ENCODE measurements at regions not wholly inside any gene's neighbourhood (a gene's known extent, or its start where the extent isn't known, plus 50 kb on each side); places are given as distances from the start of the nearest gene placed in this dataset.
"Not testable (repeated sequence)": the region's sequence is repeated elsewhere in the genome, so short reads cannot be mapped to it uniquely, and the experiment has no call there.

DNA sequence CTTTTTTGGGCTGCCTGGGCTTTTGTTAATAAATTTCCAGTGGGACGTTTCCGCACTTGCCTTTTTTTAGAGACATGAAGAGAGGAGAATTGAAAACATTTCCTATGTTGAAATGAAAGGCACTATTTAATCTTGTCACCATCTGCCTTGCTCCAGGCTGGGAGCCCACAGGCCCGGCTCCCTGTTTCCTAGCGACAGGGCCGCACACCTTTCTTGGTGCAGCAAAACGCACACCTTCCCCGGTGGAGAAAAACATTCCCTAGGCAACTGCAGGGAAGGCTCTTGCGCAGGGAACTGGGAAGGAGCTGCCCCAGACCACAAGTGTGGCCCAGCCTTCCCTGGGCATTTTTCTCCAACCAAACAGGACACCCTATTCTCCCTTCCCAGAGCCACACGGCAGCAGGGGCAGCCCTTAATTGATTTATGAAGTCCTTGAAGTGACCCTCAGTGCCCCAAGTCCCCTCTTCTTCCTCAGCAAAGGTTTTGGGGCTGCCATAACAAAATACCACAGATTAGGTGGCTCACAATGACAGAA is 79.3 kb upstream of the KCNK12 start:
- no peak for DNase-seq

DNA sequence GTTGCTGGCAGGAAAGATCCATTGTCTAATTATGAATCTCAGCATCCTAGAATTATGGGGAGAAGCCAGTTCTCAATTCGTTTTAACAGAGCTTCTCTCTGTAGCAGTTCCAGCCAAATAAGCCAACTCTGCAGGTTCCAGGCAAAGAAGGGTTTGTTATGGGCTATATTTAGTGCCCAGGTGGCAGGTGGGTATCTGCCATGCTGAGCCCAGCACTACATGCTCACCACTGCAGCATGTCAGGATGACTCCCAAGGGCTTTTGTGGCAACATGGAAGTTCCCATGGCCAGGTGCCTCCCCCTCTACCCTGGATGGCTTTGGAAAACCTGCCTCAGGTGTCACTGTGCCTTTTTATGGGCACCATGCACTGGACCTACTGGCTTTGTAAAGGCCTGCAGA is 74.5 kb upstream of the KCNK12 start:
- no peak for DNase-seq

- DNase-seq = no peak
Measured at GRCh38 chr2:47644351-47644750, 73.6 kb upstream of the KCNK12 start.

DNA sequence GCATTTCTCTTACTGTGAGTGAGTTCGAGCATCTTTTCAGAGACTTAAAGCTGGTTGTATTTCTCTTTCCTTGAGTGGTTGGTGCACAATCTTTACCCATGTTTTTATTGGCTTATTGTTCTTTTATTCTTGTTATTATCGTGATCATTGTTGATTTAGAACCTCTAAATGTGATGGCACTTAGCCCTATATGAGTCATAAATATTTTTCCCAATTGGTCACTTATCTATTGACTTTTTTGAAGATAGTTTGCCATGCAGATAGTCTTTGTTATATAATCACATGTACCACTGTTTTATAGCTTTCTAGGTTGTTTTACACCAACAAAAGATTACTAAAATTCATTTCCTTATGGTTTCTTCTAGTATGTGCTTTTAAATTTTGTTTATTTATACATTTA is 70.6 kb upstream of the KCNK12 start:
- DNase-seq = no peak

- no peak for DNase-seq
Measured at GRCh38 chr2:47640356-47640755, 69.6 kb upstream of the KCNK12 start.

- DNase-seq = no peak
Measured at GRCh38 chr2:47639467-47639866, 68.7 kb upstream of the KCNK12 start.

- DNase-seq = no peak
Measured at GRCh38 chr2:47638430-47638829, 67.6 kb upstream of the KCNK12 start.

DNA sequence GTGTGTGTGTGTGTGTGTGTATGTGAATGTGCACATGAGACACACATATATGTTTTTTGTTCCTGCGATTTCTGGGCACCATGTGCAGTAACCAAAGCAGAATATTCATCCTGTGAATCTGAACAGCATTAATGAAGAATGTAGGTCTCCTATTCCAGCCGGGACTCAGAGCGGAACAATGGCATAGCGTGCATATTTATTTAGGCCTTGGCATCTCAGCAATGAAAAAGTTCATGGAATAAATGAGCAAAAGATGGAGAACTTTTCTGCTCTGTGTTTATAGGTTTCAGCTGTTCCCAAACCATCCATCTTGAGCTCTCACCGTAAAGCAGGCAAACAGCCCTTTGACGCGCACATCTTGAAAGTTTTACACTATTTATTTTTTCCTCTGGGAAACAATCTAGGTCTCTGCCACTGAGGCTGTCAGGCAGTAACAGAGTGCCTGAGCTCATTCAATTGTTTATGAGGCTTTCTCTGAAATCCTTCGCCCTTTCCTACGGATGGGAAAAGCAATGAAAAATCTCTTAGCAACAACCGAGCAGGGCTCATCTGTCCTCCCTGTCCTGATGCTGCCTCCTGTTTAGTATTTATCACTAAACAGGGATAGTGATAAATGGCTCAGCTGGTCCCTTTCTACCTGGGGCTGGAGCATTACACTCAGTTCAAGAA is 65.9 kb upstream of the KCNK12 start:
- no peak for DNase-seq

GRCh38 chr2:47636176-47636575 is 65.4 kb upstream of the KCNK12 start:
- no peak for DNase-seq

- no peak for DNase-seq
Measured at GRCh38 chr2:47632754-47633153, 62.0 kb upstream of the KCNK12 start.

DNA sequence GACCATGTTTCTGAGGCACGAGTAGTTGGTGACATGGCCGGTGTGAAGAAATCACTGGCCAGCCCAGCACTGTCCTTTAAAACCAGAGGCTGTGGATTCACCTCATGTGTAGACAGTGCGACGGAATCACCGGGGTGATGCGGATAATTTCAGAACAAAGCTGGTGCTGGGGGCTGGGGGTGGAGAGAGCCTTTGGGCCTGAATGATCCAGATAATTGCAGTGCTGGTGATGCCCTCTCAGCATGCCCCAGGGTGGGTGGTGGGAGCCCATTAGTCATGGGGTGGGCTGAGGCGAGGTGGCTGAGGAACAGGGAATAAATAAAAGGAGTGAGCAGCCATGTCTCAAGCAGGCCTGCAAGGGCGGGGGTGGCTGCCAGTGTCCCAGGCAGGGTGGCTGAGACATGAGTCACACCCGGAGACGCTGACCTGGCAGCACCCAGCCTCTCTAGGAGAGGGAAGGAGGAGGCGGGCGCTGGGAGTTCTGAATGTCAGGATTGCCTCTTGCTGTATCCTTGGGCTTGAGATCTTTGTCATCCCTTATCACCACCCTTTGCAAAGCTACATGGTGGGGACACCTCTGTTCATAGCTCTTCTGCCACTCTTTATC is 61.1 kb upstream of the KCNK12 start:
- DNase-seq = peak; percentile 38

DNA sequence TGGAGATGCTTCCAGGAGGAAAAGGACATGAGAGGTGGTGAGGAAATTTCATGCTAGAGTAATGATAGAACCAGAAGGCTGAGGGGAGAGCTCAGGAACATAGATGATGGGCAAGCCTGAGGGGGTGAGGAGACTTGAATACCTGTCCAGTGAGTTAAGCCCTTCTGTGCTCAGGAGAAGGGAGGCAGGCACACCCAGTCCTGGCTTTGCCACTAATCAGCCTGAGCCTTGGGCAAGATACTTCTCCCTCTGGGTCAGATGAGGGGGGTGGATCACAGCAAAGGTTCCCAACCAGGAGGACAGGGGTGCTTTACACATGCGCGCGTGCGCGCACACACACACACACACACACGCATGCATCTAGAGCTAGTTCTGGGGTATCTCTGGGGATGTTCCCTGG is 60.5 kb upstream of the KCNK12 start:
- no peak for DNase-seq

DNA sequence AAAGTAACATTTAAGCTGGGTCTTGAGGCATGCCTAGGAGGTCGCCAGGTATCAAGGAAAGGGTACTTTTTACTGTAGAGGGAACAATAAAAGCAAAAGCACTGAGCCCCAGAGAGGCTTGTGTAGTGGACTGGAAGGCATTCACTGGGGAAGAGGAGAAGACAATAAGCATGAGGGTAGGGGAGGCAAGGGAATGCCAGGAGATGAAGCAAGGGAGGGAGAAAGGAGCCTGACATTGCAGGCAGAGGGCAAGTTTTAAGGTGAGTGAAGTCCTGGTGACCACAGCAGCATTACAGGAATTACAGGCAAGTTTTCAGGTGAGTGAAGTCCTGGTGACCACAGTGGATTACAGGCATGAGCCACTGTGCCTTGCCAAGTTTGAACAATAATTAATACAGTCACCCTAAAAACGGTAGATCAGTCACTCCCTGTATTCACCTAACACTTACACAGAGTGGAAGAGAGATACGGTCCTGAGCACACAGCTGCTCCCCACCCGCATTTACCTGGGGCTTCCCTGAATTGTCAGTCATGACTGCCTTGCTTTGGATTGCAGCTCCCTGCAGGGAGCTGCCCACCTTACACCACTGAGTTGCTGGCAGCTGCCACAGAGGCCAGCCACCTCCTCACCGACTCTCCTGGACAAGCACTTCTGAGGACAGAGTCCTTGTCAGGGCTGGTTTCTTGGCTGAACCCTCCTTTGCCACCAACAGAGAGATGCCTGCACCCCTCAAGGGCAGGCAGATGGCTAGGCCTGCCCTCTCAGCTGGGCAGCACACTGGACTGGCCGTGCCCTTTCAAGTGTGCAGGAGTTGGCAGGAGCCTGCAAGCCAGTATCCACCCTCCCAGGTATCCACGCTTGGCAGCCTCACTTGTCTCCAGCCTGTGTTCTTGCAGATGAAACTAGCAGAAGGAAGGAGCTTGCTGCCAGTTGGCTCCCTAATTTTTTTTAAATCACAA is 59.0 kb upstream of the KCNK12 start:
- DNase-seq = no peak

- no peak for DNase-seq
Measured at GRCh38 chr2:47628904-47629303, 58.1 kb upstream of the KCNK12 start.

DNA sequence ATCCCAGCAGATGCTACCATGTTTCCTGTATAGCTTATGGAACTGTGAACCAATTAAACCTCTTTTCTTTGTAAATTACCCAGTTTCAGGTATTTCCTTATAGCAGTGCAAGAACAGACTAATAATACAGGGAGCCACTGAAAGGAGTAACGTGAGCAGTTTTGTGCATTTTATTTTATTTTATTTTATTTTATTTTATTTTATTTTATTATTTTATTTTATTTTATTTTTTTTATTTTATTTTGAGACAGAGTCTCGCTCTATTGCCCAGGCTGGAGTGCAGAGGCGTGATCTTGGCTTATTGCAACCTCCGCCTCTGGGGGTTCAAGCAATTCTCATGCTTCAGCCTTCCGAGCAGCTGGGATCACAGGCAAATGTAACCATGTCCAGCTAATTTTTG is 55.9 kb upstream of the KCNK12 start:
- DNase-seq = no peak

DNA sequence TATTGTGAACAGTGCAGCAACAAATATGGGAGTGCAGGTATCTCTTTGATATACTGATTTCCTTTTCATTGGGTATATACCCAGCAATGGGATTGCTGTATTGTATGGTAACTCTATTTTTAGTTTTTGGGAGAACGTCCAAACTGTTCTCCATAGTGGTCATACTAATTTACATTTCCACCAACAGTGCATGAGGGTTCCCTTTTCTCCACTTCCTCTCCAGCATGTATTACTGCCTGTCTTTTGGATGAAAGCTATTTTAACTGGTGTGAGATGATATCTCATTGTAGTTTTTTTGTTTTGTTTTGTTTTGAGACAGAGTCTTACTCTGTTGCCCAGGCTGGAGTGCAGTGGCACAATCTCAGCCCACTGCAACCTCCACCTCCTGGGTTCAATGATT is 52.4 kb upstream of the KCNK12 start:
- DNase-seq = not testable (repeated sequence)

DNA sequence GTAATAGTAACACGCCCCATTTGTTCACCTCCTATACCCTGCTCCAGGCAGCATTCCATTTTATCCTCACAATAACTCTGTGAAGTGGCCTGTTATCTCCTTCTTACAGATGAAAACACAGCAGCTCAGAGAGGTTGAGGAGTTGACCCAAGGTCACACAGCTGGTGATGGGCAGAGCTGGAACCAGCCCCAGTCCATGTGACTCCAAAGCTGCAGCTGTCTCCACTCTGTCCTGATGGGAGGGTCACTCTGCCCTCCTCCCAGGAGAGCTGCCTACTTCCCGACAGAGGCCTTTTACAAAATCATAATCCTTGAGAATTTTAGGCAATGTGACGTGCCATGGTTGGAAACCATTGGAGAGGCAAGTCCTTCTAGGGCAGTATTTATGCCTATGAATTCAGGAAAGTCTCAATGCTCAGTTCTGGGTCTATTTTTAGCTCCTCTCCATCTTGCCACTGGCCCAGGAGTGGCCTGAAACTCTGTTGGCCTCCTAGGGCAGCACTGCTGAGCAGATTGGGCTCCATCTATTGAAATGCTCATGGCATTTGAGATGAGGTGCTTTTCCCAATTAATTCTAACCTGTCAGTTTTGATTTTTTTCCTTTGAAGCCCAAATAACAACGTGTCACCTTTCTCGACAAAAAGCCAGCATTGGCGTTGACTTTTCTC is 50.1 kb upstream of the KCNK12 start:
- DNase-seq = no peak
